GM18511 (cell line): ENCODE measurements at regions not wholly inside any gene's neighbourhood (a gene's known extent, or its start where the extent isn't known, plus 50 kb on each side); places are given as distances from the start of the nearest gene placed in this dataset.
"Not testable (repeated sequence)": the region's sequence is repeated elsewhere in the genome, so short reads cannot be mapped to it uniquely, and the experiment has no call there.

Experiments
- ATAC-seq: cut with Tn5 transposase; IDR thresholded peaks from one replicate; pipeline ENCODE4 v1.9.1; 2021; ENCODE audit warnings: mild to moderate bottlenecking, moderate library complexity; ENCODE audit not compliant: unreplicated experiment

GRCh38 chr3:87898971-87899370 is 159.8 kb downstream of the CGGBP1 start:
- ATAC-seq, result no peak

- ATAC-seq, result no peak
Measured at GRCh38 chr3:87895983-87896382, 162.8 kb downstream of the CGGBP1 start.

DNA sequence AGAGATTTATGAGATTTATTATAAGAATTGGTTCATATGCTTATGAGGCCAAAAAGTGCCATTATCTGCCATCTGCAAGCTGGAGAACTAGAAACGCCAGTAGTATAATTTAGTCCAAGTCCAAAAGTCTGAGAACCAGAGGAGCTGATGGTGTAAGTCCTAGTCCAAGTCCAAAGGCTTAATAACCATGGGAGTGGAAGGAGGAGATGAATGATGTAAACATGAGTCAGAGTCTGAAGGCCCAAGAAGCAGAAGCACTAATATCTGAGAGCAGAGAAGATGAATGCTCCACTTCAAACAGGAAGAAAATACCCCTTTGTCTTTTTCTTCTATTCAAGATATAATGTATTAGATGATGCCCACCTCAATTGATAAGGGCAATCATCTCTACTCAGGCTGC is 185.7 kb downstream of the CGGBP1 start:
- no peak for ATAC-seq

GRCh38 chr3:87867001-87867400 is 191.8 kb downstream of the CGGBP1 start:
- no peak for ATAC-seq

DNA sequence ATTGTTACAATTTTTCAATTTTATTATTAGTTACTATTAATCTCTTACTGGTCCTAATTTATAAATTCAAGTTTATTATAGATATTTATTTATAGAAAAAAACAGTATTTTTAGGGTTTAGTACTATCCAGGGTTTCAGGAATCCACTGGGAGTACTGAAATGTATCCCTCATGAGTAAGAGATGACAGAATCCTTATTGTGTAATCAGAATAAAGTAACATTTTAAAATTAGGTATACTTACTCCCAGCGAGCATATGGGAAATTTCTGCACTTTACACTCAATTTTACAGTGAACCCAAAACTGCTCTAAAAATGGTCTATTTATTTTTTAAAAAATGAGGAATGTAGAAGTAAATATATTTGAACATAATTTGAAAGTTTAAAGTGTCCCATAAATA is 202.7 kb downstream of the CGGBP1 start:
- ATAC-seq, result no peak

DNA sequence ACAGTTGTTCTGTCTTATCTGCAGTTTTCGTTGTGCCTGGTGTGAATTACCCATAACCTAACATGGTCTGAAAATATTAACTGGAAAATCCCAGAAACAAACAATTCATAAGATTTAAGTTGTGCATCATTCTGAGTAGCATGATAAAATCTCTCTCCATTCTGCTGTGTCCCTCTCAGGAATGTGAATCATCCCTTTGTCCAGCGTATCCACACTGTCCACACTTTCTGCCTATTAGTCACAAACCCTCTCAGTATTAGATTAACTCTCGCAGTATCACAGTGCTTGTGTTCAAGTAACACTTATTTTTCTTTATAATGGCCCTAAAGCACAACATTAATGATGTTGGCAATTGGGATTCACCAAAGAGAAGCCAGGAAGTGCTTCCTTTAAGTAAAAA is 203.2 kb downstream of the CGGBP1 start:
- ATAC-seq, result no peak

DNA sequence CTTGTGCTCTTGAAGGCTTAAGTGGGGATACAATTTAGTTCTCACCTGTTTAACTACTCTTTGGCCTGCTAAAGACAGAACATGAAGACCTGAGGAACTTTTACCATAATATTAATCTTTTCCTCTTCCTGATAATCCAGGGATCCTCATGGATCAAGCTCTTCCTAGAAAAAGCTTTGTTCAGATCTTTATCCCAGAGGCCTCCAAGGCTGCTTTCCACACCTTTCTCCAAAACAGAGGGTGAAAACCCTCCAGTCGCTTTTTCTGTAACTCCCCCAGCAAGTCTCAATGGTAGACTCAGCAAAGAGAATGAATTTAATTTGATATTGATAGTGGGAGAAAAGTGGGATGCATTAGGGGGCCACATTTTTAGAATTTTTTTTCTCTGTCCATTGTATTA is 203.6 kb downstream of the CGGBP1 start:
- no peak for ATAC-seq

DNA sequence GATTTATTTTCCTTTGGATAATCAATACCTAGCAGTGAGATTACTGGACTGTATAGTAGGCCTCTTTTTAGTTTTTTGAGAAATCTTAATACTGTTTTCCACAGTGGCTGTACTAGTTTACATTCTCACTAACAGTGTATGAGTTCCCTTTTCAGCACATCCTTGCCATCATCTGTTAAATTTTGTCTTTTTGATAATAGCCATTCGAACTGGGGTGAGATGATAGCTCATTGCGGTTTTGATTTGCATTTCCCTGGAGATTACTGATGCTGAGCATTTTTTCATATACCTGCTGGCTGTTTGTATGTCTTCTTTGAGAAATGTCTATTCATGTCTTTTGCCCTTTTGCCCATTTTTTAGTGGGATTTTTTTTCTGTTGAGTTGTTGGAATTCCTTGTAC is 210.8 kb downstream of the CGGBP1 start:
- no peak for ATAC-seq

- no peak for ATAC-seq
Measured at GRCh38 chr3:87837076-87837475, 221.7 kb downstream of the CGGBP1 start.

- ATAC-seq, result no peak
Measured at GRCh38 chr3:87836026-87836425, 222.8 kb downstream of the CGGBP1 start.

GRCh38 chr3:87835236-87835635 is 223.6 kb downstream of the CGGBP1 start:
- ATAC-seq, result no peak

GRCh38 chr3:87834327-87834726 is 224.5 kb downstream of the CGGBP1 start:
- no peak for ATAC-seq

- ATAC-seq, result no peak
Measured at GRCh38 chr3:87833039-87833377, 225.8 kb downstream of the CGGBP1 start.

- ATAC-seq, result no peak
Measured at GRCh38 chr3:87828046-87828445, 230.8 kb downstream of the CGGBP1 start.

- no peak for ATAC-seq
Measured at GRCh38 chr3:87822563-87822962, 236.2 kb downstream of the CGGBP1 start.

- ATAC-seq, result not testable (repeated sequence)
Measured at GRCh38 chr3:87813503-87813902, 245.3 kb downstream of the CGGBP1 start.

DNA sequence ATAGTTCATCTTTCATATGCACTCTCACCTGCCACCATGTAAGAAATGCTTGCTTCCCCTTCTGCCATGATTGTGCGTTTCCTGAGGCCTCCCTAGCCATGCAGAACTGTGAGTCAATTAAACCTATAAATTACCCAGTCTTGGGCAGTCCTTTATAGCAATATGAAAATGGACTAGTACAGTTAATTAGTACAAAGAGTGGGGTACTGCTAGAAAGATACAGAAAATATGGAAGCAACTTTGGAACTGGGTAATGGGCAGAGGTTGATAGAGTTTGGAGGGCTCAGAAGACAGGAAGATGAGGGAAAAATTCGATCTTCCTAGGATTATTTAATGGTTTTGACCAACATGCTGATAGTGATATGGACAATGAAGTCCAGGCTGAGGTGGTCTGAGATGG is 246.9 kb downstream of the CGGBP1 start:
- no peak for ATAC-seq

- ATAC-seq, result no peak
Measured at GRCh38 chr3:87810452-87811016, 248.3 kb downstream of the CGGBP1 start.

- ATAC-seq, result peak; percentile 98
Measured at GRCh38 chr3:87805670-87806069, 253.1 kb downstream of the CGGBP1 start.

DNA sequence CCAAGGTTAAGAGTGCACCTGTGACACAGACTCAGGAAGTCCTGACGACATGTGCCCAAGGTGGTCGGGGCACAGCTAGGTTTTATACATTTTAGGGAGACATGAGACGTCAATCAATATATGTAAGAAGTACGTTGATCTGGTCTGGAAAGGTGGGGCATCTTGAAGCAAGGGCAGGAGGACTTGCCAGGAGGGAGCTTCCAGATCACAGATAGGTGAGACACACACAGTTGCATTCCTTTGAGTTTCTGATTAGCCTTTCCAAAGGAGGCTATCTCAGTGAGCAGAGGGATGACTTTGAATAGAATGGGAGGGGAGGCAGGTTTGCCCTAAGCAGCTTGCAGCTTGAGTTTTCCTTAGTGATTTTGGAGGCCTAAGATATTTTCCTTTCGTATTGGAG is 257.4 kb downstream of the CGGBP1 start:
- no peak for ATAC-seq

DNA sequence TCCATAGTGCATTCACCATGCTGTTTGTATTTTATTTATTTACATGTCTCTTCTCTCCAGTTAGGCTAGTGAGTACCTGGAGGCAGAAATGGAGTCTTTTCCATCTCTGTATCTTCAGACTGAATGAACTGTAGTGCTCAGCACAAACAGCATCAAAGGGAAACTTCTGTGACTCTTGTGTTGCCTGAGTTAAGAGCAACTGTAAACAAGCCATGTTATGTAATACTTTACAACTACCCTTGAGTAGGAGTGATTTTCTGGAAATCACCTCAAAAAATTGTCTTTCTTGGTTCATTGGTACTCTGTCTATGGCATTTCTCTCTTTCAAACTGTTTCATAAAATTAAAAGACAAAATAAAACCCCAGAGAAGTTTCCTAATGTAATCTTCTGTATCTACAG is 258.3 kb downstream of the CGGBP1 start:
- no peak for ATAC-seq

GRCh38 chr3:87798567-87798947 is 260.2 kb downstream of the CGGBP1 start:
- no peak for ATAC-seq

DNA sequence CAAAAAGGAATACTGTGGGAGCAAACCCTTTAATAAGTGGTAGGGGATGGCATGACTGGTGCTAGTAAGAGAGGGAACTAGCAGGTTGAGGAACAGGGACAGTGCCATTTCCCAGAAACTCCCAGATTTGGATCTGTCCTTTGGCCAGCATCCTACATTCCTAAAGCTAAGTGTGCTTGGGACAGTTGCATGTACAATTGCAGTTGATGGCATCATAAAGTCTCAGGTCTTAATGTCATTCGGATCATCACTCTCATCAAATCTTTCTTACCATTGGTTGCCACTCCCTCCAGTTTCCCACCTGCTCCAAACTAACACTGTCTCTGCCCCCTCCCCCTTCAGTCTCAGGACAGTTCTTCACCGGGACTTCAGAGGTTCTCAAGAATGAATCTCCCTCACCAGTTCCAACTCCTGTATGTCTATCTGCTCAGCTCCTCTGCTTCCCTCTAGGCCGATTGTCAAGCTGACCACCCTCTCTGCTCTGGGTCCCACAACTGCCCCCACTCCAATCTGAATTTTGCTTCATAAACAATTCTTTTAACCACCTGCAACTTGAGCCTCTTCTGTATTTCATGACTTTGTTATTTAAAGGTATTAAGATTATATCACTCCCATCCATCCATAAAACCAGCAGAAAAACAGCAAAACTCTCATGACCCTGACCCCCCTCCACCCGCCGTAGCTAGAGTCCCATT is 260.8 kb downstream of the CGGBP1 start:
- ATAC-seq, result no peak
